ENCODE measurements at regions not wholly inside any gene's neighbourhood (a gene's known extent, or its start where the extent isn't known, plus 50 kb on each side); places are given as distances from the start of the nearest gene placed in this dataset.

DNA sequence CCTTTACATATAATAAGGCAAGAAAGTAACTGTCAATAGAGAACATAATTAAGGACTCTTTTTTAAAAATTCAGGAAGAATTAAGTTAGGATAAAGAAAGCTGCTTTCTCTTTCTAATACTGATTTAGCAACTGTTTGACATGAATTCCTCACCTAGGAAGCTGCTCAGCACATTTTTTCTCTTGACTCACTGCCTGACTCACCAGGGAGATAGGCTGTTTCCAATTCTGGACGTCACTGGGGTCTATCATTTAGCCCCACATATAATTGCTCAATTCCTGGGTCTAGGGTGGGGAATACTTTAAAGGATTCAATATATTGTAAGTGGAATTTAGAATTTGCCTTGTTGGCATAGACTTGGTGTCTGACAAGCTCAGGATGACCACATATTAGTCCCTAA is 50.8 kb upstream of the UGP2 start:
- H3F3A ChIP-seq (ENCODE audit: insufficient read depth, low read length): no peaks in the 10 kb centered on the region
- no peak overlapping the region for H3K4me3 ChIP-seq (ENCODE audit: low read depth, low read length, poor library complexity, severe bottlenecking)
- no peaks in the 10 kb centered on the region for H4K20me1 ChIP-seq (ENCODE audit: insufficient read depth, low read length)
- no peak overlapping the region for H3K4me2 ChIP-seq (ENCODE audit: low read length)
- no peak overlapping the region for H3K9ac ChIP-seq (ENCODE audit: low read length)
- H3K36me3 ChIP-seq (ENCODE audit: insufficient read depth, low read length): no peaks in the 10 kb centered on the region
- no peaks in the 10 kb centered on the region for H3K9me3 ChIP-seq (ENCODE audit: low read length)
- TF ChIP-seq EZH2 (IDR thresholded peaks at IDR 0.05; ENCODE audit: borderline replicate concordance, low read length): no peak
- TF ChIP-seq, protein P1, sequence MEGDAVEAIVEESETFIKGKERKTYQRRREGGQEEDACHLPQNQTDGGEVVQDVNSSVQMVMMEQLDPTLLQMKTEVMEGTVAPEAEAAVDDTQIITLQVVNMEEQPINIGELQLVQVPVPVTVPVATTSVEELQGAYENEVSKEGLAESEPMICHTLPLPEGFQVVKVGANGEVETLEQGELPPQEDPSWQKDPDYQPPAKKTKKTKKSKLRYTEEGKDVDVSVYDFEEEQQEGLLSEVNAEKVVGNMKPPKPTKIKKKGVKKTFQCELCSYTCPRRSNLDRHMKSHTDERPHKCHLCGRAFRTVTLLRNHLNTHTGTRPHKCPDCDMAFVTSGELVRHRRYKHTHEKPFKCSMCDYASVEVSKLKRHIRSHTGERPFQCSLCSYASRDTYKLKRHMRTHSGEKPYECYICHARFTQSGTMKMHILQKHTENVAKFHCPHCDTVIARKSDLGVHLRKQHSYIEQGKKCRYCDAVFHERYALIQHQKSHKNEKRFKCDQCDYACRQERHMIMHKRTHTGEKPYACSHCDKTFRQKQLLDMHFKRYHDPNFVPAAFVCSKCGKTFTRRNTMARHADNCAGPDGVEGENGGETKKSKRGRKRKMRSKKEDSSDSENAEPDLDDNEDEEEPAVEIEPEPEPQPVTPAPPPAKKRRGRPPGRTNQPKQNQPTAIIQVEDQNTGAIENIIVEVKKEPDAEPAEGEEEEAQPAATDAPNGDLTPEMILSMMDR (IDR thresholded peaks at IDR 0.05; ENCODE audit: low read length): no peak
- H3K4me1 ChIP-seq (ENCODE audit: insufficient read depth, low read length, severe bottlenecking): peaks cover under 1% of the 10 kb centered on the region
- no peak overlapping the region for H3K27ac ChIP-seq (ENCODE audit: low read depth, low read length, poor library complexity, severe bottlenecking)
- H2AFZ ChIP-seq (ENCODE audit: low read length): no peak overlapping the region
- H3K27me3 ChIP-seq (ENCODE audit: insufficient read depth, low read length): no peaks in the 10 kb centered on the region
- no peaks in the 10 kb centered on the region for H3K79me2 ChIP-seq (ENCODE audit: insufficient read depth, low read length)
- H3K9me2 ChIP-seq (ENCODE audit: low read depth, low read length): no peaks in the 10 kb centered on the region

GRCh38 chr2:63791387-63791786 is 50.3 kb upstream of the UGP2 start:
- no peaks in the 10 kb centered on the region for H3K9me3 ChIP-seq (ENCODE audit: low read length)
- H3K9me2 ChIP-seq (ENCODE audit: low read depth, low read length): no peaks in the 10 kb centered on the region
- no peaks in the 10 kb centered on the region for H3K27me3 ChIP-seq (ENCODE audit: insufficient read depth, low read length)
- TF ChIP-seq, protein P1 (IDR thresholded peaks at IDR 0.05; ENCODE audit: low read length): no peak
- no peak for TF ChIP-seq EZH2 (IDR thresholded peaks at IDR 0.05; ENCODE audit: borderline replicate concordance, low read length)
- H2AFZ ChIP-seq (ENCODE audit: low read length): no peak overlapping the region
- no peak overlapping the region for H3K4me2 ChIP-seq (ENCODE audit: low read length)
- no peak overlapping the region for H3K4me3 ChIP-seq (ENCODE audit: low read depth, low read length, poor library complexity, severe bottlenecking)
- H3F3A ChIP-seq (ENCODE audit: insufficient read depth, low read length): no peaks in the 10 kb centered on the region
- no peaks in the 10 kb centered on the region for H3K36me3 ChIP-seq (ENCODE audit: insufficient read depth, low read length)
- no peak overlapping the region for H3K9ac ChIP-seq (ENCODE audit: low read length)
- H3K27ac ChIP-seq (ENCODE audit: low read depth, low read length, poor library complexity, severe bottlenecking): no peak overlapping the region
- H4K20me1 ChIP-seq (ENCODE audit: insufficient read depth, low read length): no peaks in the 10 kb centered on the region
- no peaks in the 10 kb centered on the region for H3K79me2 ChIP-seq (ENCODE audit: insufficient read depth, low read length)
- H3K4me1 ChIP-seq (ENCODE audit: insufficient read depth, low read length, severe bottlenecking): peaks cover 4% of the 10 kb centered on the region
